BJ (cell line): ENCODE measurements at regions not wholly inside any gene's neighbourhood (a gene's known extent, or its start where the extent isn't known, plus 50 kb on each side); places are given as distances from the start of the nearest gene placed in this dataset.

Experiments
- CTCF ChIA-PET: fragments of 350-600 bp; formaldehyde crosslinking; extraction: SDS; loops from one replicate; lab custom pipeline; 2021; ENCODE audit warnings: antibody characterized with exemption, inconsistent platforms; lab: Yijun Ruan, JAX
- POLR2A ChIA-PET: fragments of 300-600 bp; sonication (Branson Sonifier 250); formaldehyde crosslinking; extraction: SDS; loops from one replicate; lab custom pipeline; 2021; ENCODE audit warnings: antibody characterized with exemption; lab: Charles Lee
- DNase-seq: peaks from one replicate; pipeline ENCODE4 v3.0.0-alpha.2; 2011; ENCODE audit warnings: low read depth
- H3K27me3 ChIP-seq: 2 replicates; pipeline ENCODE4 v1.6.0; 2011; ENCODE audit warnings: low read length; ENCODE audit not compliant: control insufficient read depth, insufficient read depth
- H3K36me3 ChIP-seq: 2 replicates; pipeline ENCODE4 v1.5.1; 2011; ENCODE audit warnings: low read length; ENCODE audit not compliant: control insufficient read depth, insufficient read depth
- H3K4me3 ChIP-seq: 2 replicates; pipeline ENCODE4 v1.5.1; 2011; ENCODE audit warnings: low read depth, mild to moderate bottlenecking, control low read depth, low read length
- TF ChIP-seq, protein P1 (sequence below): IDR thresholded peaks from 2 replicates; pipeline ENCODE4 v1.5.1; 2011; ENCODE audit warnings: low read depth, mild to moderate bottlenecking, control low read depth, inconsistent platforms, low read length, moderate library complexity; ENCODE audit not compliant: insufficient read depth

- TF ChIP-seq, protein P1, sequence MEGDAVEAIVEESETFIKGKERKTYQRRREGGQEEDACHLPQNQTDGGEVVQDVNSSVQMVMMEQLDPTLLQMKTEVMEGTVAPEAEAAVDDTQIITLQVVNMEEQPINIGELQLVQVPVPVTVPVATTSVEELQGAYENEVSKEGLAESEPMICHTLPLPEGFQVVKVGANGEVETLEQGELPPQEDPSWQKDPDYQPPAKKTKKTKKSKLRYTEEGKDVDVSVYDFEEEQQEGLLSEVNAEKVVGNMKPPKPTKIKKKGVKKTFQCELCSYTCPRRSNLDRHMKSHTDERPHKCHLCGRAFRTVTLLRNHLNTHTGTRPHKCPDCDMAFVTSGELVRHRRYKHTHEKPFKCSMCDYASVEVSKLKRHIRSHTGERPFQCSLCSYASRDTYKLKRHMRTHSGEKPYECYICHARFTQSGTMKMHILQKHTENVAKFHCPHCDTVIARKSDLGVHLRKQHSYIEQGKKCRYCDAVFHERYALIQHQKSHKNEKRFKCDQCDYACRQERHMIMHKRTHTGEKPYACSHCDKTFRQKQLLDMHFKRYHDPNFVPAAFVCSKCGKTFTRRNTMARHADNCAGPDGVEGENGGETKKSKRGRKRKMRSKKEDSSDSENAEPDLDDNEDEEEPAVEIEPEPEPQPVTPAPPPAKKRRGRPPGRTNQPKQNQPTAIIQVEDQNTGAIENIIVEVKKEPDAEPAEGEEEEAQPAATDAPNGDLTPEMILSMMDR = no peak
- ChIA-PET CTCF (no interaction called here), POLR2A (no interaction called here)
- no peak overlapping the region for H3K4me3 ChIP-seq
- no peak for DNase-seq
- H3K36me3 ChIP-seq = no peaks in the 10 kb centered on the region
- no peaks in the 10 kb centered on the region for H3K27me3 ChIP-seq
These were observed 282.9 kb upstream of the EDIL3 start for GRCh38 chr5:84667576-84667975.

GRCh38 chr5:84650429-84650828 lies 265.7 kb upstream of the EDIL3 start:
- no peaks in the 10 kb centered on the region for H3K27me3 ChIP-seq
- POLR2A ChIA-PET = no interaction called here
- CTCF ChIA-PET = no interaction called here

DNA sequence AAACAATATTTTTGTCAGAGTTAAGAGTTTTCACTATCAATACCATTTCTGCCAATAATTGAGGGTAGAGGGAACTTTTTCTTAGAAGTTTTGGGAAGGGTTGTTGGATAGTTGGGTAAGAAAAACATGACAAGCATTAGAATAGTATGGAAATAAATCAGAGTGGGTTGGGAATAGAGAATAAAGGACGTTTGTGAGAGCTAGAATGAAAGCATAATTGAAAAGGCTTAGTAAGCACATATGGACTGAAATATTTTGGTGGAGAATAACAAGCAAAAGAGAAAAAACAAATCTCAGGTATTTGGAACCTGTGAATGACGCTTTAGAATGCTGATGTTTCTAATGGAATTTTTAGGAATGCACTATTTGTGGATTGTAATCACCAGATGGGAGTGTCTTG lies 262.9 kb upstream of the EDIL3 start:
- DNase-seq = no peak
- no peak overlapping the region for H3K4me3 ChIP-seq
- ChIA-PET POLR2A (no interaction called here), CTCF (no interaction called here)
- H3K36me3 ChIP-seq = no peaks in the 10 kb centered on the region
- TF ChIP-seq, protein P1 = no peak
- no peaks in the 10 kb centered on the region for H3K27me3 ChIP-seq

More at GRCh38 chr5:84650429-84650828, 265.7 kb upstream of the EDIL3 start:
- H3K4me3 ChIP-seq = no peak overlapping the region
- DNase-seq = no peak
- TF ChIP-seq, protein P1 = no peak
- H3K36me3 ChIP-seq = no peaks in the 10 kb centered on the region

DNA sequence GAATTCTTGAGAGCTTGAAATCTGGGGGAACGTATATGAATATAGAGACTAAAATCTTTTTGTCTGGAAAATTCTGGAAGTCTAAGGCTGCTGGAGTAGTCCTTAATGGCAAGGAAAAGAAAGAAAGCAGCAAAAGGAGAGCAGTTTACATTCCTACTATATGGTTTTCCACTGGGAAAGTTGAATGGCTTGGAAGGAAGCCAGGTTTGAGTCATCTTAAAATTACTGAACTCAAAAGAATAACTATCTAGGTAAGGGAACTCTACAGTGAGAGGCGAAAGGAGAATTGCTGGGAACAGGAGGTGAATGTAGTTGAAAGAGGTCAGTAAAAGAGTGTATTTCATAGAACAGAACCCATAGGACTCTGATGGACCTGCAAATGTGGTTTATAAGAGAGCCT lies 258.1 kb upstream of the EDIL3 start:
- TF ChIP-seq, protein P1 = no peak
- Histone ChIP-seq H3K4me3 (no peak overlapping the region), H3K27me3 (no peaks in the 10 kb centered on the region), H3K36me3 (no peaks in the 10 kb centered on the region)
- ChIA-PET CTCF (no interaction called here), POLR2A (no interaction called here)
- DNase-seq = no peak

DNA sequence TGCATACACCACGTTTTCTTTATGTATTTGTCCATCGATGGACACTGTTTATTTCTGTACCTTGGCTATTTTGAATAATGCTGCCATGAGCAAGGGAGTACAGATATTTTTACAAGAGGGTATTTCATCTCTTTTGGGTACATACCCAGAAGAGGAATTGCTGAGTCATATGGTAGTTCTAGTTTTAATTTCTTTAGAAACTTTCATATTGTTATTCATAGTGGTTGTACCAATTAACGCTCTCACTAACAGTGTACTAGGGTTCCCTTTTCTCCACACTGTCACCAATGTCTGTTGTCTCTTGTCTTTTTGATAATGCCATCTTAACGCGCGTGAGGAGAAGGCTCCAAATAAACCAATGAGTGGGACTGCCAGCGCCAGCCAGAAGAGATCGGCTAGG lies 257.6 kb upstream of the EDIL3 start:
- POLR2A ChIA-PET = no interaction called here
- TF ChIP-seq, protein P1 = no peak
- DNase-seq = no peak
- CTCF ChIA-PET = no interaction called here
- Histone ChIP-seq H3K27me3 (no peaks in the 10 kb centered on the region), H3K36me3 (no peaks in the 10 kb centered on the region), H3K4me3 (no peak overlapping the region)
